ENCODE measurements at regions not wholly inside any gene's neighbourhood (a gene's known extent, or its start where the extent isn't known, plus 50 kb on each side); places are given as distances from the start of the nearest gene placed in this dataset.

DNA sequence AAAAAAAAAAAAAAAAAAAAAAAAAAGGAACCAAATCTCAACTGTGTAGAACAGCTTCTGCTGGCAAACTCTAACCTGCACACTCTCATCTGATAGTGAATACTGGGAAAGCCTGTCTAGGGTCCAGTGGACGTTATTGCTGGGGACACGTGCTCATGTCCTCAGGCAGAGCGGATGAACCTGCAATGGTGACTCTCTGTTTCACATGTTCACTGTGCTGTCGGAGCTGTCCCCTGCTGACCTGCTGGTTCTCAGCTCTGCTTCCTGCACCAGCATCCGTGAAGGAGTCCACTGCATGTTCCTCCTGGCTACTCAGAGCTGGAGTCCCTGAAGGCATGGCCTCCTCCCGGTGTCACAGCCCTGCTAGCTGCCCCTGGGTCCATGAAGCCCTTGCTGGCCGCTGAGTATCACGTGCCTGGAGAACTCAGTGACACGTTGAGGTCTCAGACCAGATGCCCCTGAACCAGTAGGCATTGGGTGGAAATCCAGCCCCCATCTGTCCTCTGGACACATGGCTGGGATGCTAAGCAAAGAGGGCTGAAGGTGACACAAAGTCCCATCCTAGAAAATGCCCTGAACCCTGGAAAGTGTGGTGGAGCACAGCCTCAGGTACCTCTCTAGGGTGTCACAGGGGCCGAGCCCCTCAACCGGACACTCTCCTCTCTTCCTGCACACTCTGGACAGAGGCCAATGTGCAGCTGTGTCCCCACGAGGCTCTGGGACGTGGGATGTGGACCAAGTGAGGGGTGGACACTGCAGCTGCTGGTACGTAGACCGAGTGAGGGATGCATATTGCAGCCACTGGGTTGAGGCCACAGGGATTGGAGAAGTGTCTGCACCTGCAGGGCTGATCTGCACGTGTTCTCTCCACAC is 54.9 kb upstream of the FRMD1 start:
- DNase-seq (ENCODE audit: low read depth): no peak

DNA sequence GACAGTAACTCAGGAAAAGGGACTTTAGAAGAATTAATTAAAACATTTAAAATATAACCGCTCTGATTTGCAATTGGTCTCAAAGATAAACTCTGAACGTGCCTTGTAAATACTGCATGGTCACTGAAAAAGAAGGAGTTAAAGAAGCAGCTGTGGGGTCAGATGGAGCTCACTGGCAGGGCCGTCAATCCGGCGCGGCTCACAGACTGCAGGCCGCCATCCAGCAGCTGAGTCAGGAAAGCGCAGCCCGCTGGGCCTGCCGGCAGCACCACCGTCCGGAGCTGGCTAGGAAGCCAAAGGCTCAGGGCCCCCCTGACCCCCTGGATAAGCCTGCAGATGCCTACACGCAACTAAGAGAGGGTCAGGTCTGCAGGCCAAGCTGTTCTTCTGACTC is 54.2 kb upstream of the FRMD1 start:
- no peak for DNase-seq (ENCODE audit: low read depth)

DNA sequence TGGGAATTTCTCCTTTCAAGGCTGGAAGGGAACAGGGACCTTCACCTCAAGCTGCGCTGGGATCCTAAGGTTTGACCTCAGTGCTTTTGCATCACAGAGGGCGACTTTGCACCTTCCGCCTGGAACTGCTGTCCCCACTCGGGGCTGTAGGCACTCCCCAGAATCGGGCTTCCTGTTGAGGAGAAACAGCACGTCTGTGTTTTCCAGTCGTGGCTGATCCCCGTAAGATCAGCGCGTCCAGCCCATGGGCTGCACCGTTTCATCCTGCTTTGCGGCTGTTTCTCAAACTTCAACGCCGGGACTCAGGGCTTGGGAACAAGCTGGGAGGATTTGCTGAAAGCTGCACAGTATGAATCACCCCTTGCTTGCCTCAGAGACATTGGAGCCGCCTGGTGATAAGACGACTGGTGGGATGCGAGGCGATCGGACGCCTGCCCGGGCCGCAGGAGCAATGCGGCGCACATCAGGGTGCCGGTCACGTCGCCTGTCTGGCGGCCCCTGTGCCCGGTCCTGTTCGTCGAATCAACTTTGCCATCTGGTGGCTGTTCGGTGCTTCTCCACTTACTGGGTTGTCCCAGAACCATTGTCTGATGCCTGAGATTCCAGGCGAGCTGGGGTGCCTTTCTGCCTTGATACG is 53.6 kb upstream of the FRMD1 start:
- DNase-seq (ENCODE audit: low read depth): peak; percentile 62

DNA sequence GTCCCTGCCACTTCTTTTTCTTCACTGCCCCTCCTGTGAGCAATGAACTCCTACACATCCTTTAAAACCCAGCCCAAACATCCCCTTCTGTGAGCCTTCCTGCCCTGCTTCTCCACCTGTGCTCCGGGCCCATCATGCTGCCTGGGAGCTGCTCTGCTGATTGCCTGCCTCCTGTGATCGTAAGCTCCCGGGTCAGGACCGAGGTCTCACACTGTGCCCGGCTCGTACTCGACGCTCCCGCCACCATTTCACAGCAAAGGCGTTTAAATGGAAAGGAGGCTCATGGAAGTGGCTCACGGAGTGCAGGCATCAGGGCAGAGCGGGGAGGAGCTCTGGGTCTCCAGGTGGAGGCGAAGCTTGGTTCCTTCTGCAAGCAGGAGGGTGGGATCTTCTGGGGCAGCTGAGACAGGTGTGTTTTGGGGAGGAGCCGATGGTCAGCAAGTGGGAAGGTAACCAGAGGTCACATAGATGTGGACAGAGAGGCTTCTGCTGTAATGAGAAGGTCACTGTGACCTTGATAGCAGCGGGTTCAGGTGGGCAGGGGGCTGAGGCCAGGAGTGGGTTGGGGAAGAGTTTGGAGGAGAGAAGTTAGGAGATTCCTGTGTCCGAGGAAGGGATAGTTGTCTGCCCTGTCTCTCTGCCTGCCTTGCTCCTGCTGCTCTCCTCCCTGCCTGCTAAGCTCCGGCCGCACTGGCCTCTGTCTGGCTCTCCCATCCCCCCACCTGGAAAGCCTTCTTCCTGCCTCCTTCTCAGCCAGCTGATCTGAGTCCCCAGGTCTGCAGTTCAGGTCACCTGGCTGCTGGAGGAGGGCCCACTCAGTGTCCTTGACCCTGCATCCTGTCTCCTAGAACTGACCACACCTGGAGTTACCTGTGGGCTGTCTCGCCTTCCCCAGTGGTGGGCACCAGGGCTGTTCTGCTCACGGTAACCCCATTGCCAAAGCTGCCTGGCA is 52.7 kb upstream of the FRMD1 start:
- DNase-seq (ENCODE audit: low read depth): no peak

DNA sequence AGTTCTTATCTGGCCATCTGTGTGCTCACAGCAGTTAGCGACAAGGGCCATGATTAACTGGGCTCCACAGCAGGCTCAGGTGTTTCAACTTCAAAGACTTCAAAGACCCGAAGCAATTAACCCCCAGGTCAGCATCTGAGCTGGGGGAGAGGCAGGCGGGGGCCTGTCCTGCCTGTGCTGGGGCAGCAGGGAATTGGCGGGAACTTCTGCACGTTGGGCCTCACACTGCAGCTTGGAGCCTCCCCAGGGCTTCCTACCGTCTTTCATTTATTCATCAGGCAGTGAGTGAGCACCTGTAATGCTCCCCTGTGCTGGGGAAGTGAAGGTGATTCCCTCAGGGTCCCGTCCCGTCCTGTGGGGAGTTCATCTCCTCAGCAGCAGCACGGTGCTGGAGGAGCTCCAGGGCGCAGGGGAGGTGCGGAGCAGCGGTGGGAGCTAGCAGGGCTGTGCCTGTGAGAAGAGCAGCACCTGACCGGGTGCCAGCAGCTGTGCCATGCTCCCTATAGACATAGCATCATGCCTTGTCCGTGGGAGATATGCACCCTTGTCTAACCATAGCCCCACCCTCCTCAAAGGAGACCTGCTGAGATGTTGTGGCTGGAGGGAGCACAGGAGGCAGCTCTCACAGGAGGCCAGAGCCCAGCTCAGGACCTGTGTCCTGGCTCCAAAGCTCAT is 51.8 kb upstream of the FRMD1 start:
- DNase-seq (ENCODE audit: low read depth): no peak

DNA sequence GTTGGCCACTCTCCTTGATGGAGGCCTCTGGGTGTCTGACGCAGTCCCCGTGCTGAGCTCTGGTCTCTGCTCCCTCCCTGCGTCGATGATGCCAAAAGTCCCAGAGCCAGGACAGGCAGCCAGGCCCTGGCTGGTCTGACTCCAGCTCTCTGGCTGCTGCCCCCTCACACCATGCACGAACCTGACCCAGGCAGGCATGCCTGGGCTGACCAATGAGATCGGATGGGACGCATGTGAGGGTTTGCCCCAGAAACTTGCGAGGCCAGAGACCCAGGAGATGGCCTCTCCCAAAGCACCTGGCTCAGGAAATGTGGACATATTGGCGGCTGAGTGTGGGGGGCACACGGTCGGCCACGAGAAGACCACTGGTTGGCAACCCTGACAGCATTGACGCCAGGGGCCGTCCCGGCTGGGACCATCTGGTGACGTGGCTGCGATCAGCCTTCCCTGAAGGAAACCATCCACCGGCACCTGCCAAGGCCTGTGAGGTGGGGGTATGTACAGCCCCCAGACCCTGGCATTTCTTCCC is 51.2 kb upstream of the FRMD1 start:
- DNase-seq (ENCODE audit: low read depth): no peak

DNA sequence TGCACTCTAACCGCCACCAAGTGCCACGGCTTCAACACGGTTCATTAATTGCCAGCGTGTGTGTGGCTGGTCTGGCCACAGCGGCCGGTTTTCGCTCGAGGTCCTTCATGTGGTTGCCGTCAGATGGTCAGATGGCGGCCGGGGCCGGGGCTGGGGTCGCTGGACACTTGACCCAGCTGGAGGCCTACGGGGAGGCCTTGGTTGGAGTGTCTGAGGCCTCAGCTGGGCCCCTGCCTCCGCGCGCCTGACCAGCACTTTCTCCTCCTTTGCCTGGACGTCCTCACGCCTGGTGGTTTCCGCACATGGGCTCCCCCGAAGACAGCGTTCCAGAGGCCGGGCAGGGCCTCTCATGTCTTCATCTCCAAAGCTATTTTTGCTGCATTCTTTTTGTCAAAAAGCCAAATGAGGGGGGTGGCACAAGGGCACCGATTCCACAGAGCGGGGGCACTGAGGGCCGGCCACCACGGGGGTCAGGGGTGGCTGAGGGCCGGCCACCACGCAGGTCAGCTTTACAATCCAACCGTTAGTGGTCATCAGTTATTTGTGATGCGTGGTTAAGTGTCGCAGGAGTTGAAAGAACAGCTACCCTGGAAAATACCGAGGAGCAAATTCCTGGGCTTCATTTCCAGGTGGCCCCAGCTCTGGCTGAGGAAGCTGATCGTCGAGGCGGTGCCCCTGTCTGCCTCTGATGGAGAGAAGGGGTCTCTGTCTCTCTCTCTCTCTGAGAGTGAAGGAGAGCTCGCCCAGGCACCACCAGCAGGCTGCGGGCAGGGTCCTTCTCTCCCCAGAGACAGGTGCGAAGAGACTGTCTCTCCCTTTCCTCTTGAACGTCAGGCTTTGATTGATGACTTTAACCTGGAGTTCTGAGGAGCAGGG is 50.5 kb upstream of the FRMD1 start:
- DNase-seq (ENCODE audit: low read depth): no peak

DNA sequence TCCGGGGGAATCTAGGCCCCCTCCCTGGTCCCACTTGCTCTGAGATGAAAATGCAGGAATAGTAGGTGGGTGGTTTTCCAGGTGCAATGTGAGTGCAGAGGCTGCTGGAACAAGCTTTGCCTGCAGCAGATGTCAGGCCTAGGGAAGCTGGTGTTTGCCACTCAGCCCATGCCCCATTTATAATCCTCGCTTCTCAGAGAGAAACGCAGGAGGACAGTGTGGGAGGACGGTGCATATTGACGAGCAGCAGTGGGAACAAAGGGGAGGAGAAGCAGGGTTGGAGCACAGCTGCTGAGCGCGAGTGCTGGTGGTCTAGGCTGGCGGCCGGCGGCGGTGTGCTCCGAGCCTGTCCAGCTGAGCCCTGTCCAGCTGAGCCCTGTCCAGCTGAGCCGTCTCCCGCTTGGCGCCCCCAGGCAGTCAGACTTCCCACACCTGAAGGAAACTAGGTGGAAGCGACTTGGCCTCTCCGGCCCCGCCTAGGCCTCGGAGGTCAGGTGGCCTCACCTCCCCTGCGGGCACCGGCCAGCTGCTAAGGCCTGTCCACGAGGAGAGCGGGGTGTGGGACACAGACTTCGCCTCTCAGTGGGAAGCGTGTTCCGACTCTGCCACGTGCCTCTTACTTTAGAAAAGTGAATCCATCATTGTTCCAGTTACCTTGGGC is 49.7 kb upstream of the FRMD1 start:
- DNase-seq (ENCODE audit: low read depth): no peak

All from non-pigmented ciliary epithelial cell (primary cell).